Neutrophil (primary cell): ENCODE measurements at regions not wholly inside any gene's neighbourhood (a gene's known extent, or its start where the extent isn't known, plus 50 kb on each side); places are given as distances from the start of the nearest gene placed in this dataset.

Source experiments
- H3K27ac ChIP-seq: fragments of 200-600 bp; sonication (generic); 2 replicates; pipeline ENCODE4 v1.5.1; 2016; ENCODE audit warnings: mild to moderate bottlenecking, moderate library complexity
- H3K27me3 ChIP-seq: fragments of 200-600 bp; sonication (generic); 2 replicates; pipeline ENCODE4 v1.6.0; 2016; ENCODE audit warnings: mild to moderate bottlenecking
- H3K36me3 ChIP-seq: fragments of 200-600 bp; sonication (generic); 2 replicates; pipeline ENCODE4 v1.5.1; 2017
- H3K4me1 ChIP-seq, 2 experiments: fragments of 200-600 bp in 1 of 2; sonication (generic) in 1 of 2; 1 replicate in 1 of 2; 2 replicates in 1 of 2; pipeline versions ENCODE4 v1.5.1 to v1.6.1; 2013 to 2016; ENCODE audit warnings: low read depth in 1 of 2, low read length in 1 of 2, mild to moderate bottlenecking in 1 of 2, moderate library complexity in 1 of 2; ENCODE audit not compliant: control insufficient read depth in 1 of 2, insufficient read depth in 1 of 2
- H3K4me3 ChIP-seq, 2 experiments: fragments of 200-600 bp in 1 of 2; sonication (generic) in 1 of 2; 1 replicate in 1 of 2; 2 replicates in 1 of 2; pipeline ENCODE4 v1.5.1; 2013 to 2016; ENCODE audit warnings: low read depth in 1 of 2, low read length in 1 of 2, mild to moderate bottlenecking in 1 of 2, moderate library complexity in 1 of 2
- H3K9me3 ChIP-seq: fragments of 200-600 bp; sonication (generic); 2 replicates; pipeline ENCODE4 v1.5.1; 2016
- CTCF ChIP-seq: fragments of 200-600 bp; sonication (generic); IDR thresholded peaks from 2 replicates; pipeline ENCODE4 v1.5.1; 2016; ENCODE audit warnings: antibody characterized with exemption

- Histone ChIP-seq H3K4me3 (no peak overlapping the region), H3K27ac (no peak overlapping the region), H3K4me1 (no peaks in the 10 kb centered on the region), H3K36me3 (no peaks in the 10 kb centered on the region), H3K9me3 (no peaks in the 10 kb centered on the region), H3K27me3 (no peaks in the 10 kb centered on the region)
- TF ChIP-seq CTCF: no peak
Observed at GRCh38 chr4:57426779-57427395, 316.7 kb upstream of the IGFBP7 start.

- no peak overlapping the region for H3K4me3 ChIP-seq
- H3K36me3 ChIP-seq: no peaks in the 10 kb centered on the region
- no peak for TF ChIP-seq CTCF
- no peak overlapping the region for H3K27ac ChIP-seq
- no peaks in the 10 kb centered on the region for H3K4me1 ChIP-seq
- H3K9me3 ChIP-seq: no peaks in the 10 kb centered on the region
- H3K27me3 ChIP-seq: no peaks in the 10 kb centered on the region
Observed at GRCh38 chr4:57425610-57426009, 315.4 kb upstream of the IGFBP7 start.

- Histone ChIP-seq H3K9me3 (no peaks in the 10 kb centered on the region), H3K36me3 (no peaks in the 10 kb centered on the region), H3K27ac (no peak overlapping the region), H3K4me1 (no peaks in the 10 kb centered on the region), H3K27me3 (no peaks in the 10 kb centered on the region), H3K4me3 (no peak overlapping the region)
- no peak for TF ChIP-seq CTCF
Observed at GRCh38 chr4:57424232-57424897, 314.2 kb upstream of the IGFBP7 start.

- no peak for TF ChIP-seq CTCF
- Histone ChIP-seq H3K36me3 (no peaks in the 10 kb centered on the region), H3K9me3 (no peaks in the 10 kb centered on the region), H3K27ac (no peak overlapping the region), H3K27me3 (no peaks in the 10 kb centered on the region), H3K4me1 (no peaks in the 10 kb centered on the region), H3K4me3 (no peak overlapping the region)
Observed at GRCh38 chr4:57418133-57418532, 307.9 kb upstream of the IGFBP7 start.

GRCh38 chr4:57412259-57413054, 302.3 kb upstream of the IGFBP7 start:
- no peak overlapping the region for H3K27ac ChIP-seq
- no peaks in the 10 kb centered on the region for H3K36me3 ChIP-seq
- no peak for TF ChIP-seq CTCF
- no peaks in the 10 kb centered on the region for H3K9me3 ChIP-seq
- H3K4me1 ChIP-seq: no peaks in the 10 kb centered on the region
- H3K4me3 ChIP-seq: no peak overlapping the region
- H3K27me3 ChIP-seq: no peaks in the 10 kb centered on the region
